Retinal pigment epithelial cell (primary cell): ENCODE measurements at regions not wholly inside any gene's neighbourhood (a gene's known extent, or its start where the extent isn't known, plus 50 kb on each side); places are given as distances from the start of the nearest gene placed in this dataset.

Source experiments
- DNase-seq: peaks from one replicate; pipeline ENCODE4 v3.0.0-alpha.2; 2010; ENCODE audit warnings: low read depth
- H3K4me3 ChIP-seq: 2 replicates; pipeline ENCODE4 v1.5.1; 2011; ENCODE audit warnings: mild to moderate bottlenecking, low read length, control low read depth, moderate library complexity
- CTCF ChIP-seq: conservative IDR thresholded peaks from 2 replicates; pipeline ENCODE4 v1.5.1; 2011; ENCODE audit warnings: low read depth, low read length, control low read depth, inconsistent platforms

- no peak for DNase-seq
- no peak for TF ChIP-seq CTCF
- no peak overlapping the region for H3K4me3 ChIP-seq
Observed at GRCh38 chr14:49310298-49310697, 275.9 kb downstream of the RPS29 start.

DNA sequence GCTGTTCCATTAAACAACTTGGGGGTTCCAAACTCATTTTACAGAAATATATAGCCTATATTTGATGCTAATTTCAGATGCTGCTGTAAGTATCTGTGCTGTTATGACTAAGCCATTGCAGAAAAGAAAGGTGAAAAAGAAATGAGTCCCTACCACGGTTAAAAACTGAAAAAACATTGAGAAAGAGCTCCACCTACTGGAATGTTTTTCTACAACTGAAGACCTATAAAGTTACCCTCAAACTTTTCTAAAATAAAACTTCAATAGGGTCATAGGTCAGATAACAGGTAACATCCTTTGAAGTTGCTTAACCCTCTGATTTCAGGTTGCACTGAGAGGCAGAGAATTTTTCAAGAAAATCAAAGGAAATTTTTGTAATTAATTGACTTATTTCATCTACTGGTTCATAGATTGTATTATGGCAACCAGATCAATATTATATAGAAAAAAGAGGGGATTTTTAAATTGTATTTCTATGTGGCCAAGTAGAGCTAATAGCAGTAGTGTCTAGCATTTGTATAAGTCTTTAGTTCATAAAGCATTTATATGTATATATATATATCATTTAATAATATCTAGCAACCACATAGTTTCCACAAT is 279.9 kb downstream of the RPS29 start:
- peak; percentile 59 for TF ChIP-seq CTCF
- DNase-seq = no peak
- no peak overlapping the region for H3K4me3 ChIP-seq

DNA sequence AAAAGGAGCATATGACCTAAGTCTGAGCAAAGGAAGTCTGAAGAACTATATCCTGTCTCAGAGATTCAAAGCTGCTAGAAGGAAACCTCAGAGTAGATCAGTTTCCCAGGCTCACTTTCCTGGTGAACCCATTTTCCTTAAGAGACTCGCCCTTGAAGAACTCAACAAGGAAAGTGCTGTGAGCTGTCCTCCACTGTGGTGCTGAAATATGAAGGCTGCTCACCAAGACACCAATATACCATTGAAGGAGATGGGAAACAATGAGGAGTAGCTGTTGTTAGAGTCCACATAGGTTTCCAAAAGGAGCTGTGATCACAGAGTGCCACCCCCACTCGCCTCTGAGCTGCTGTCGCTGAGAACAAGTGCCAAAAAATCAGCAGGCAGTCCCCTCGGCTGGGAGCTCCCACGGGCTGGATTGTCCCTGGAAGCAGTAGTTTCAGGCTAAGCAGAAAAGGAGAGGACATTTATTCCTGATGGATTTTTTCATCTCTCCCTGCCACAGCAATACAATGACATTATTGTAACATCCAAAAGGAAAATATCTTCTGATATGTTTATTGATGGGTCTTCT is 282.1 kb downstream of the RPS29 start:
- H3K4me3 ChIP-seq = no peak overlapping the region
- no peak for TF ChIP-seq CTCF
- DNase-seq = no peak

DNA sequence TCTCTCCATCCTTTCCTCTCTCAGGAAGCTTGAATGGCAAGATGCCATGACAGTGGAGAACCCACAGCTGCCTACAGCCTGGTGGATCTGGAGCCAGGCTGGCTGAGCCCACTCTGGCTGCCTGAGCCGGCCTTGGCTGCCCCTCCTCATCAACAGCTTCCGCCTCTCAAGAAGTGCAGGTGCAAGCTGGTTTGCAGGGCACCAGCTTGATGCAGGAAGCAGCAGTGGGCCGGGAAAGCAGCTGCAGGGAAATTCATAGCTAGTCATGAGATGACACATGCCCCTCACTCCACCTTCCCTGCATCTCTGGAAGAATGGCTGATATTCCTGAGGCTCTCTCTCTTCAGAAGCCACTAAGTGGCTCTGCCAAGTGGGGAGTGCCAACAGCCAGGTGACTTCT is 289.1 kb downstream of the RPS29 start:
- no peak for DNase-seq
- H3K4me3 ChIP-seq = no peak overlapping the region
- TF ChIP-seq CTCF = no peak

DNA sequence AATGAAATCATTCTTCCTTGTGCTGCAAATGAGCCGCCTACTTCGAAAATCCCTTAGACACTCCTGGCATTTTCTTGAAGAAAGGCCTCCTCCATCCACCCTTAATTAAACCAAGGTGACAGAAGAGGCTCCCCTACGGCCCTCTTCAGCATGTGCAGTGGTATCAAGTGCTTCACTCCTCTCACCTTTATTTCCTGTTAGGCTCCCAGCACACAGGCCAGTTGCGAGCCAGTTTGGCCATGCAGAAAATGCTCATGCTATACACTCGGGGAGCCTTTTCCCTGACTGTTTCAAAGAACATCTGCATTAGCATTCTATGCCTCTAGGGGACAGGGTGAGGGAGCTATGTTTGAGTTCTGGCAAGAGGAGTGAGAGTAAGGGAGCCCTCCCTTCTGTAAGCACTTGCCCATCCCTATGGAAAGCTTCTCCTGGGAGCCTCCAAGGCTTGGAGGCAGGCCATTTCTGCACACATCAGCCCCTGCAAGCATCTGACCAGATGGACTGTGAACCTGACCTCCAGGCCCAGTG is 291.5 kb downstream of the RPS29 start:
- DNase-seq = no peak
- no peak for TF ChIP-seq CTCF
- no peak overlapping the region for H3K4me3 ChIP-seq

- no peak for DNase-seq
- no peak for TF ChIP-seq CTCF
- no peak overlapping the region for H3K4me3 ChIP-seq
Observed at GRCh38 chr14:49287004-49287403, 299.2 kb downstream of the RPS29 start.
